NCI-H82 treated with DMSO at 0.1 percent for 48 hours (cell line): ENCODE measurements at regions not wholly inside any gene's neighbourhood (a gene's known extent, or its start where the extent isn't known, plus 50 kb on each side); places are given as distances from the start of the nearest gene placed in this dataset.

ENCODE experiments used
- DNase-seq: peaks from one replicate; lab custom pipeline; 2025; ENCODE audit not compliant: unreplicated experiment; lab: John Stamatoyannopoulos, UW

GRCh38 chr13:73687087-73687486, 447.1 kb downstream of the KLF12 start:
- DNase-seq: no peak

GRCh38 chr13:73684750-73685149, 449.5 kb downstream of the KLF12 start:
- DNase-seq: no peak

- DNase-seq: no peak
Observed at GRCh38 chr13:73684286-73684685, 449.9 kb downstream of the KLF12 start.

- no peak for DNase-seq
Observed at GRCh38 chr13:73683746-73684145, 450.5 kb downstream of the KLF12 start.

GRCh38 chr13:73681779-73682178, 452.4 kb downstream of the KLF12 start:
- no peak for DNase-seq

GRCh38 chr13:73681015-73681414, 453.2 kb downstream of the KLF12 start:
- DNase-seq: no peak

- DNase-seq: no peak
Observed at GRCh38 chr13:73677048-73677601, 457.1 kb downstream of the KLF12 start.

GRCh38 chr13:73676550-73677047, 457.6 kb downstream of the KLF12 start:
- no peak for DNase-seq

- DNase-seq: no peak
Observed at GRCh38 chr13:73675821-73676220, 458.4 kb downstream of the KLF12 start.

GRCh38 chr13:73674570-73674969, 459.6 kb downstream of the KLF12 start:
- no peak for DNase-seq

GRCh38 chr13:73673931-73674330, 460.3 kb downstream of the KLF12 start:
- DNase-seq: no peak

- no peak for DNase-seq
Observed at GRCh38 chr13:73672492-73672891, 461.7 kb downstream of the KLF12 start.

- DNase-seq: no peak
Observed at GRCh38 chr13:73671732-73672131, 462.5 kb downstream of the KLF12 start.

GRCh38 chr13:73671011-73671410, 463.2 kb downstream of the KLF12 start:
- DNase-seq: no peak

GRCh38 chr13:73667756-73668155, 466.4 kb downstream of the KLF12 start:
- DNase-seq: no peak

GRCh38 chr13:73665261-73665660, 468.9 kb downstream of the KLF12 start:
- DNase-seq: no peak

- no peak for DNase-seq
Observed at GRCh38 chr13:73664851-73665250, 469.4 kb downstream of the KLF12 start.

GRCh38 chr13:73662833-73663232, 471.4 kb downstream of the KLF12 start:
- no peak for DNase-seq

GRCh38 chr13:73661687-73662425, 472.3 kb downstream of the KLF12 start:
- DNase-seq: no peak

- no peak for DNase-seq
Observed at GRCh38 chr13:73661066-73661465, 473.1 kb downstream of the KLF12 start.

- no peak for DNase-seq
Observed at GRCh38 chr13:73658639-73659038, 475.6 kb downstream of the KLF12 start.

- DNase-seq: no peak
Observed at GRCh38 chr13:73657821-73658540, 476.2 kb downstream of the KLF12 start.
